Activated CD4-positive, alpha-beta T cell treated with anti-CD3 and anti-CD28 coated beads, Interleukin-2, amount 10 ng/mL, durations not matched to agents 24 days and 14 days (primary cell): ENCODE measurements at regions not wholly inside any gene's neighbourhood (a gene's known extent, or its start where the extent isn't known, plus 50 kb on each side); places are given as distances from the start of the nearest gene placed in this dataset.

Experiments
- DNase-seq: peaks from one replicate; pipeline ENCODE4 v3.0.0; 2022
- H3K27ac Mint-ChIP-seq: one replicate; pipeline ENCODE4 v1.8.0; 2022; ENCODE audit warnings: mild to moderate bottlenecking, mixed read lengths
- H3K27me3 Mint-ChIP-seq: one replicate; pipeline ENCODE4 v1.8.0; 2022; ENCODE audit warnings: mixed read lengths
- H3K36me3 Mint-ChIP-seq: one replicate; pipeline ENCODE4 v1.8.0; 2022; ENCODE audit warnings: low read depth, mild to moderate bottlenecking, mixed read lengths
- H3K4me1 Mint-ChIP-seq: one replicate; pipeline ENCODE4 v1.8.0; 2021; ENCODE audit warnings: mixed read lengths
- H3K4me3 Mint-ChIP-seq: one replicate; pipeline ENCODE4 v1.8.0; 2022; ENCODE audit warnings: mild to moderate bottlenecking, moderate library complexity, mixed read lengths
- H3K9me3 Mint-ChIP-seq: one replicate; pipeline ENCODE4 v1.8.0; 2021; ENCODE audit warnings: mixed read lengths
- intact Hi-C: fragments of 100-400 bp; cut with micrococcal nuclease; formaldehyde crosslinking; loops from one replicate; pipeline ENCODE4 v1.15.1; 2023

DNA sequence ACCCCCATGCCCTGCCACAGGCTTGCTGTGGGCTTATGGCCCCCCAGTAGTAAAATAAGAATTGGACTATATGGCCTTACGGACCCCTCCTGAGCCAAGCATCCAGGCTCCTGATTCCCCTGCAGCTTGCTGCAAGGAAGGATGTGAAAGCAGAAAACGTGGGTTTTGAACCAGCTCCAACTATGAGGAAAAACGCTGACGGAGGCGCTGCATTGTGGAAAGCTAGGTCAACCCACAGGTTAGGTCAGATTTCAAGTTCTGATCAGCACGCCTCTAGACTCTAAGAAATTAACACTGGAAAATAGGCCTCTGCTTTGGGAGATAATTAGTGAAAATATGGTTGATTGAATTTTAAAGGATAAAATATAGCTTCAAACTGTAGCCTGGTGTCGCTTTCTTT, 195.4 kb upstream of the HES1 start:
- intact Hi-C loops: no loop called here
- Mint-ChIP-seq H3K9me3 (no peaks in the 10 kb centered on the region), H3K27ac (no peak overlapping the region), H3K36me3 (no peaks in the 10 kb centered on the region), H3K4me1 (no peaks in the 10 kb centered on the region), H3K4me3 (no peak overlapping the region), H3K27me3 (peaks cover 34% of the 10 kb centered on the region)
- DNase-seq: no peak

GRCh38 chr3:193941486-193941885, 194.5 kb upstream of the HES1 start:
- no peaks in the 10 kb centered on the region for H3K4me1 Mint-ChIP-seq
- intact Hi-C loops: no loop called here
- H3K4me3 Mint-ChIP-seq: no peak overlapping the region
- peaks cover 32% of the 10 kb centered on the region for H3K27me3 Mint-ChIP-seq
- no peaks in the 10 kb centered on the region for H3K36me3 Mint-ChIP-seq
- H3K27ac Mint-ChIP-seq: no peak overlapping the region
- no peak for DNase-seq
- no peaks in the 10 kb centered on the region for H3K9me3 Mint-ChIP-seq

GRCh38 chr3:193942516-193943055, 193.4 kb upstream of the HES1 start:
- H3K36me3 Mint-ChIP-seq: no peaks in the 10 kb centered on the region
- no peaks in the 10 kb centered on the region for H3K4me1 Mint-ChIP-seq
- H3K27me3 Mint-ChIP-seq: peaks cover 32% of the 10 kb centered on the region
- no peak overlapping the region for H3K4me3 Mint-ChIP-seq
- no peaks in the 10 kb centered on the region for H3K9me3 Mint-ChIP-seq
- DNase-seq: no peak
- intact Hi-C loops: no loop called here
- H3K27ac Mint-ChIP-seq: no peak overlapping the region

GRCh38 chr3:193943200-193943599, 192.7 kb upstream of the HES1 start:
- no peaks in the 10 kb centered on the region for H3K9me3 Mint-ChIP-seq
- no peak overlapping the region for H3K4me3 Mint-ChIP-seq
- H3K27me3 Mint-ChIP-seq: peaks cover 29% of the 10 kb centered on the region
- no peaks in the 10 kb centered on the region for H3K4me1 Mint-ChIP-seq
- no peaks in the 10 kb centered on the region for H3K36me3 Mint-ChIP-seq
- no peak overlapping the region for H3K27ac Mint-ChIP-seq
- no peak for DNase-seq
- intact Hi-C loops: no loop called here

DNA sequence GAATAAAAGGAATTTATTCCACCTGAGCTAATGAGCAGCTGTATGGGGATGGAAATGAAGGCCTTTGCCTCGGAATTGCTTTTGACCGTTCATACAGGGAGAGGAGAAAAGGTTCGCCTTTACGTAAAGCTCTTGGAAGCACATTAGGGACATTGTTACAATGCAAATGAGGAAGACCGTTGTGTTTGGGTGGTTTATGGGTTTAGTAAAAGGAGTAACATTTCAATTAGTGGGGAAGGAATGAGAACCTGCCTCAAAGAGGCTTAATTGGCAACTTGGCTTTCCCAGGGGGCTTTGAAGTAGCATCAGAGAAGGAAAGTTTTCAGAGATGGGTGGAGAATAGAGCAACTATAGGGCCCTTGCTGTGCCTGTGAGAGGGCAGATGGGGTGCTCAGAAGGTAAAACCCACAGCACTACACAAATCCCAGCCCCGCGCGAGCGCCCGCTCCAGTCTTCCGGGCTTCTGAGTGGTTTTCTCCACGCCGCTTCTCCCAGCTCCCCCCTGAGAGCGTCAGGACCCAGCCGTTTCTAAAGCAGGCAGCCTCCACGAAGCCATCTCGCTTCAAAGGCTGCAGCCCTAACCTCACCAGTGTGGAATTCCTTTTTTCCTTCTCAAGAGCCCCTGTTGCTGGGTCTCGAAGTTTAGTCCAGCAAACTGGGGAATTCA, 192.0 kb upstream of the HES1 start:
- H3K4me3 Mint-ChIP-seq: no peak overlapping the region
- H3K9me3 Mint-ChIP-seq: no peaks in the 10 kb centered on the region
- intact Hi-C loops: no loop called here
- H3K27me3 Mint-ChIP-seq: peaks cover 28% of the 10 kb centered on the region
- H3K36me3 Mint-ChIP-seq: no peaks in the 10 kb centered on the region
- H3K27ac Mint-ChIP-seq: no peak overlapping the region
- no peaks in the 10 kb centered on the region for H3K4me1 Mint-ChIP-seq
- no peak for DNase-seq

DNA sequence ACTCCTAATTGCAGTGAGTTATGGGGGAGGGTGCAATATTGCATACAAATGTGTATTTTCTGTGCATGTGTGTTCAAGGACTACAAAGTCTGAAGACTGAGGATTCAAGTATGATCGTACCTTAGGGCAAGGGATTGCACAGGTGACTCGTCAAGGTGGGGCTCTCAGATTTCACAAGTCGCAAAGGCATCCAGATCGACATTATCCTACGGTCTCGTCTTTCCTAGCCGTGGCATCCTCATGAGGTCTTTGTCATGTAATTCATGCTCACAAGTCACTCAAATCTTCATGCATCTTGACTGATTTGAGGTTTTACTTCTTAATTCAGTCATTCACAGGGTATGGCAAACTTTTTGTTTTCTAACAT, 191.4 kb upstream of the HES1 start:
- H3K27me3 Mint-ChIP-seq: peaks cover 30% of the 10 kb centered on the region
- intact Hi-C loops: no loop called here
- no peak overlapping the region for H3K4me3 Mint-ChIP-seq
- H3K36me3 Mint-ChIP-seq: no peaks in the 10 kb centered on the region
- H3K4me1 Mint-ChIP-seq: no peaks in the 10 kb centered on the region
- H3K9me3 Mint-ChIP-seq: no peaks in the 10 kb centered on the region
- DNase-seq: no peak
- H3K27ac Mint-ChIP-seq: no peak overlapping the region

DNA sequence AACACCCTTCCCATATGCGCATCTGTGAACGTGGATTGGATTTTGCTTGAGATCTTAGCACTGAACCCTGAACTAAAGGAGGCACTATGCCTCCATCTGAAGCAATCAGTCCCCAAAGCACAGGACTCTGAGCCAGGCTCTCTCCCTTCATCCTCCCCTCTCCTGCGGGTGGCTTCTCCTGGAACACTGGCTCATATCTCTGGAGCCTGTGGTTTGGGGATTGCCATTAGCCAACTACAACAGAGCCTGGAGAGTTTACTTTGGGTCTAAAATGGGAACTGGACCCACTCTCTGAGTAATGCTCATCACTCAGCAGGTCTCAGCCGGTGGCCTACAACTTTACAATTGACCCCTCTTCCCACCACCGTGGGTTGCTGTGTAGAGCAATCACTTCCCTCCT, 190.8 kb upstream of the HES1 start:
- Mint-ChIP-seq H3K4me3 (no peak overlapping the region), H3K36me3 (no peaks in the 10 kb centered on the region), H3K9me3 (no peaks in the 10 kb centered on the region), H3K27ac (no peak overlapping the region), H3K4me1 (no peaks in the 10 kb centered on the region), H3K27me3 (peaks cover 31% of the 10 kb centered on the region)
- intact Hi-C loops: no loop called here
- no peak for DNase-seq

DNA sequence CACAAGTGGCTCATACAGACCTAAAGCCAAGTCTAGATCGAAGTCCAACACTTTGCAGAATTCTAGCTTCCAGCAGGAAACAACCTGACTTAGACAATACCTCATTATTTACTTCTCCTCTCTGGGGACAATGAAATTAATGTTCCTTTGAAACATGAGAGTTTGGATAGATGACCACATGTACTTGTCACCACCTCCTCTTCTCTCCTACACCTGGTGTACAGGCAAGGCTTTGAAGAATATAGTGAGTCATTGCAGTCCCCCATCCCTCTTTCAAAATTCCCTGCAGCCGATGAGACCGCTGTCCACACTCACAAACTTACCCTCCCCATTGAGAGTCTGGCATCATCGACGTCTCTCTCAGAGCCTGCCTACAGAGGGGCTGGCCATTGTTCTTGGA, 189.0 kb upstream of the HES1 start:
- Mint-ChIP-seq H3K9me3 (no peaks in the 10 kb centered on the region), H3K27ac (no peak overlapping the region), H3K36me3 (no peaks in the 10 kb centered on the region), H3K4me1 (no peaks in the 10 kb centered on the region), H3K4me3 (no peak overlapping the region), H3K27me3 (peaks cover 32% of the 10 kb centered on the region)
- intact Hi-C loops: no loop called here
- no peak for DNase-seq

GRCh38 chr3:193947596-193947995, 188.4 kb upstream of the HES1 start:
- Mint-ChIP-seq H3K9me3 (no peaks in the 10 kb centered on the region), H3K27ac (no peak overlapping the region), H3K4me3 (no peak overlapping the region), H3K27me3 (peaks cover 37% of the 10 kb centered on the region), H3K36me3 (no peaks in the 10 kb centered on the region), H3K4me1 (no peaks in the 10 kb centered on the region)
- DNase-seq: no peak
- intact Hi-C loops: no loop called here

- H3K27me3 Mint-ChIP-seq: peaks cover 39% of the 10 kb centered on the region
- no peaks in the 10 kb centered on the region for H3K9me3 Mint-ChIP-seq
- H3K36me3 Mint-ChIP-seq: no peaks in the 10 kb centered on the region
- no peak overlapping the region for H3K4me3 Mint-ChIP-seq
- H3K4me1 Mint-ChIP-seq: no peaks in the 10 kb centered on the region
- intact Hi-C loops: no loop called here
- DNase-seq: no peak
- H3K27ac Mint-ChIP-seq: no peak overlapping the region
Measured at GRCh38 chr3:193948459-193948858, 187.5 kb upstream of the HES1 start.

DNA sequence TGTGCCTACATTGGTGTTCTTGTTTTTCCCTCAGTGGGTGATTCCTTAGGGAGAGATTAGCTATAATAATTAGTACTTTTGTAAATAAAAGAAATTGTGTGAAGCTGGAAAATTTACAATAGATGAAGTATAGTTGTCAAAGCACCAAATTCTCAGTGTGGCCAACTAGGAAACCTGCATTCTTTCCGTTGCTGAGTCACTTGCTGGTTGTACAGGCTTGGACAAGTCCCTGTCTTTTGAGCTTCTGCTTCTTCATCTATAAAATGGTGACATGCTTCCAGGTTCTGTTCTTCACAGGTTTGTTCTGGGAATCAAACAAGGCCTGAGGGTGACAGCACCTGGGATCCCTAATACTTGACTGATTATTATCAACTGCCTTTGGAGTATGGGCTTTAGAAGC, 184.1 kb upstream of the HES1 start:
- intact Hi-C loops: no loop called here
- Mint-ChIP-seq H3K4me3 (no peak overlapping the region), H3K9me3 (peaks cover 18% of the 10 kb centered on the region), H3K36me3 (no peaks in the 10 kb centered on the region), H3K4me1 (no peaks in the 10 kb centered on the region), H3K27me3 (peaks cover 44% of the 10 kb centered on the region), H3K27ac (no peak overlapping the region)
- DNase-seq: no peak

- no peaks in the 10 kb centered on the region for H3K36me3 Mint-ChIP-seq
- H3K27ac Mint-ChIP-seq: no peak overlapping the region
- H3K27me3 Mint-ChIP-seq: peaks cover 39% of the 10 kb centered on the region
- no peak overlapping the region for H3K4me3 Mint-ChIP-seq
- no peak for DNase-seq
- peaks cover 2% of the 10 kb centered on the region for H3K4me1 Mint-ChIP-seq
- H3K9me3 Mint-ChIP-seq: peaks cover 18% of the 10 kb centered on the region
- intact Hi-C loops: no loop called here
Measured at GRCh38 chr3:193954752-193955151, 181.2 kb upstream of the HES1 start.

- Mint-ChIP-seq H3K4me1 (peaks cover 6% of the 10 kb centered on the region), H3K36me3 (no peaks in the 10 kb centered on the region), H3K27ac (no peak overlapping the region), H3K9me3 (peaks cover 22% of the 10 kb centered on the region), H3K4me3 (no peak overlapping the region), H3K27me3 (peaks cover 42% of the 10 kb centered on the region)
- intact Hi-C loops: no loop called here
- DNase-seq: no peak
Measured at GRCh38 chr3:193955719-193956118, 180.2 kb upstream of the HES1 start.

DNA sequence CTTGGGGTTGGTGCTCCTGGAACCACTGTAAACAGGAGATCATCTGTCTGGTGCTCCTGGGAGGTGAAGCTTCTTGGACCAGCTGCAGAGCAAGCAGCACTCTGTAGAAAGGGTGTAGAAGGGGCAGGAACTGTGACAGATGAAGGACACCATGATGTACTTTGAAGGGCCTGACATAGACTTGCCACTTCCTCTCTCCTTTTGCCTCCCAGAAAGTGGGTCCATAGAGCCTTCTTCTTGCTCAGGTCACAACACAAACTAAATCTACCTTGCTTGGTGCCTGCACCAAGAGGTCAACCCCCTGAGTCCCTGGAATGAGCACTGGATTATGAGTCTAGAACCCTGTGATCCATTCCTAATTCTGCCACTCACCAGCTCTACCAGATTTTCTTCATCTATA, 176.1 kb upstream of the HES1 start:
- H3K9me3 Mint-ChIP-seq: peaks cover 21% of the 10 kb centered on the region

More for the DNA sequence above, 176.1 kb upstream of the HES1 start:
- intact Hi-C loops: loop anchor here (5.0 kb wide), 2 partner anchors 112 to 347 kb away; no protein-coding TSS in a partner anchor
- Mint-ChIP-seq H3K36me3 (no peaks in the 10 kb centered on the region), H3K4me3 (no peak overlapping the region), H3K27ac (no peak overlapping the region), H3K27me3 (peaks cover 37% of the 10 kb centered on the region), H3K4me1 (peaks cover 28% of the 10 kb centered on the region)
- DNase-seq: no peak
